ENCODE measurements at regions not wholly inside any gene's neighbourhood (a gene's known extent, or its start where the extent isn't known, plus 50 kb on each side); places are given as distances from the start of the nearest gene placed in this dataset.
"Not testable (repeated sequence)": the region's sequence is repeated elsewhere in the genome, so short reads cannot be mapped to it uniquely, and the experiment has no call there.

GRCh38 chr9:78428640-78429039 lies 131.7 kb downstream of the PSAT1 start:
- H3K4me3 ChIP-seq = no peak overlapping the region
- intact Hi-C loops (cut with DNase I; ENCODE audit: low total_unique reads) = no loop called here
- peaks cover 0 to 14% (median 8%) of the 10 kb centered on the region in 3 donors for H3K9me3 ChIP-seq
- no peak for DNase-seq
- no peaks in the 10 kb centered on the region for H3K36me3 ChIP-seq
- no peak overlapping the region for H3K27ac ChIP-seq
- no peak for TF ChIP-seq CTCF (IDR thresholded peaks at IDR 0.05)
- H3K27me3 ChIP-seq = no peaks in the 10 kb centered on the region
- H3K4me1 ChIP-seq = no peaks in the 10 kb centered on the region

- no peaks in the 10 kb centered on the region for H3K36me3 ChIP-seq
- H3K4me1 ChIP-seq = no peaks in the 10 kb centered on the region
- DNase-seq = no peak
- H3K27ac ChIP-seq = no peak overlapping the region
- intact Hi-C loops (cut with DNase I; ENCODE audit: low total_unique reads) = no loop called here
- H3K9me3 ChIP-seq = peaks cover 0 to 14% (median 8%) of the 10 kb centered on the region in 3 donors
- no peak overlapping the region for H3K4me3 ChIP-seq
- TF ChIP-seq CTCF (IDR thresholded peaks at IDR 0.05) = no peak
- H3K27me3 ChIP-seq = no peaks in the 10 kb centered on the region
Observed at GRCh38 chr9:78430387-78430786, 133.5 kb downstream of the PSAT1 start.

- peaks cover 0 to 14% (median 8%) of the 10 kb centered on the region in 3 donors for H3K9me3 ChIP-seq
- intact Hi-C loops (cut with DNase I; ENCODE audit: low total_unique reads); H3K27ac ChIP-seq; H3K4me1 ChIP-seq; H3K4me3 ChIP-seq; DNase-seq; H3K27me3 ChIP-seq; H3K36me3 ChIP-seq: not testable (repeated sequence)
Observed at GRCh38 chr9:78431039-78431438, 134.1 kb downstream of the PSAT1 start.

- H3K4me3 ChIP-seq = no peak overlapping the region
- no peak overlapping the region for H3K27ac ChIP-seq
- H3K36me3 ChIP-seq = no peaks in the 10 kb centered on the region
- no peak for TF ChIP-seq CTCF (IDR thresholded peaks at IDR 0.05)
- peaks cover 0 to 12% (median 4%) of the 10 kb centered on the region in 4 donors for H3K4me1 ChIP-seq
- DNase-seq = no peak
- H3K9me3 ChIP-seq = no peaks in the 10 kb centered on the region
- H3K27me3 ChIP-seq = peaks cover 0 to 3% of the 10 kb centered on the region in 2 donors
- intact Hi-C loops (cut with DNase I; ENCODE audit: low total_unique reads) = no loop called here
Observed at GRCh38 chr9:78436873-78437272, 139.9 kb downstream of the PSAT1 start.

GRCh38 chr9:78437296-78437695 lies 140.4 kb downstream of the PSAT1 start:
- Histone ChIP-seq H3K9me3 (no peaks in the 10 kb centered on the region), H3K4me1 (peaks cover 0 to 12% (median 4%) of the 10 kb centered on the region in 4 donors), H3K36me3 (no peaks in the 10 kb centered on the region), H3K4me3 (no peak overlapping the region), H3K27ac (no peak overlapping the region), H3K27me3 (peaks cover 0 to 7% of the 10 kb centered on the region in 2 donors)
- intact Hi-C loops (cut with DNase I; ENCODE audit: low total_unique reads) = no loop called here
- no peak for DNase-seq
- TF ChIP-seq CTCF (IDR thresholded peaks at IDR 0.05) = no peak

- H3K27ac ChIP-seq = no peak overlapping the region
- intact Hi-C loops (cut with DNase I; ENCODE audit: low total_unique reads) = no loop called here
- no peak for TF ChIP-seq CTCF (IDR thresholded peaks at IDR 0.05)
Observed at GRCh38 chr9:78437806-78438205, 140.9 kb downstream of the PSAT1 start.

More at GRCh38 chr9:78437806-78438205, 140.9 kb downstream of the PSAT1 start:
- H3K27me3 ChIP-seq = peaks cover 0 to 8% of the 10 kb centered on the region in 2 donors
- no peak for DNase-seq
- peaks cover 0 to 12% (median 4%) of the 10 kb centered on the region in 4 donors for H3K4me1 ChIP-seq
- no peak overlapping the region for H3K4me3 ChIP-seq
- H3K9me3 ChIP-seq = no peaks in the 10 kb centered on the region
- H3K36me3 ChIP-seq = no peaks in the 10 kb centered on the region
